ENCODE measurements at regions not wholly inside any gene's neighbourhood (a gene's known extent, or its start where the extent isn't known, plus 50 kb on each side); places are given as distances from the start of the nearest gene placed in this dataset.

DNA sequence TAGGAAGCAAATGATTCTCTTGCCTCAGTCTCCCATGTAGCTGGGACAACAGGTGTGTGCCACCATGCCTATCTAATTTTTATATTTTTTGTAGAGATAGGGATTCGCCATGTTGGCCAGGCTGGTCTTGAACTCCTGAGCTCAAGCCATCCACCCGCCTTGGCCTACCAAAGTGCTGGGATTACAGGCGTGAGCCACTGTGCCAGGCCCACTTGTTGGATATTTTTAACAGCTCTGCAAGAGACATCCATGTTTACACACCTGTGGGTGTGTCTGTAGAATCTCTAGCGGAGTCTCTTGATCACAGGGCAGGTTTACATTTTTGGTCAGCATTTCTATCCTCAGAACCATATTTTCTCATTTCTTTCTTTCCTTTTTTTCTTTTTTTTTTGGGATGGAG is 53.1 kb upstream of the ZFP64 start:
- no peak for DNase-seq

DNA sequence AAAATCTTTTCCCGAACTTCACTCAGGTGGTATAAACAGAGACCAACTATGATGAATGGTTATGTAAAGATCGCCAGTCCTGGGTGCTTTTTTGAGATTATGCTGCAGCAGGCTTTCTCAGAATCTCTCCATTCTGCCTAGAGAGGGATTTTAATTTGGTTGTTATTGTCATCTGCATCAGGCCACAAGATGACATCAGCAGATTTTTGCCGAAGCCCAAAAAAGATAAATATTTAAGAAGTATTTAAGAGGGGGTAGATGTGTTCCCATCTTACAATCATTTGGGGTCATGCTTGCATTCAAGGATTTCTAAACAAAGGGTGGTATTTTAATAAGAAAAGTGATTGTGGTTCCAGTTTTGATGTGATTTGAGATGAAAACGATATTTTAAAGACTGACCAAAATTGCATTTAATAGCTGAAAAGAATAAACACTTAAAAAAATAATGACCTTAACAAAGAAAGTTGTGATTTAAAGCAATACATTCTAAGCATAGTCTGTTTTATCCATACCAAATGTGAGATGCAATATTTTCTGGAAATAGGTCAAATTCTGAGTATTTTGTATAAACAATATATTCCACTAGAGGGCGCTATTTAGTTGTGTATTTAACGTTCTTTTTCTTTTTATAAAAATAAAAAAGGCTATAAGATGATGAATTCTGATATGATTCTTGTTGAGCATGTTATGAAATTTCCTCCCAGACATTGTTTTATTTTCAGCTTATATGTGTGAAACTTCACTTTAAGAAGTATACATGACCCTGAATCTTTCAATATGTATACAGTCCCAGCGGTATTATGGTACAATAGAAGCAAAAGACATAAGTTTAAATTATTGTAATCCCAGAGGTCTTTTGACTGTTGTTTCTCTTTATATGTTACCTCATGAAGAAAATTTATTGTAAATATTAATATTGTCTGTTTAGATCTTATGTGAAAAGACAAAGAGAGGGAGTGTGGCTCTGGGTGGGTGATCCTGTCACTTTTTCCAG is 51.0 kb upstream of the ZFP64 start:
- DNase-seq, result no peak
